ENCODE measurements at regions not wholly inside any gene's neighbourhood (a gene's known extent, or its start where the extent isn't known, plus 50 kb on each side); places are given as distances from the start of the nearest gene placed in this dataset.

GRCh38 chr20:52438326-52438963 lies 246.9 kb upstream of the ZFP64 start:
- no peaks in the 10 kb centered on the region for H3K79me2 ChIP-seq (replicated peaks; ENCODE audit: insufficient read depth, low read length)
- TF ChIP-seq, protein P1, sequence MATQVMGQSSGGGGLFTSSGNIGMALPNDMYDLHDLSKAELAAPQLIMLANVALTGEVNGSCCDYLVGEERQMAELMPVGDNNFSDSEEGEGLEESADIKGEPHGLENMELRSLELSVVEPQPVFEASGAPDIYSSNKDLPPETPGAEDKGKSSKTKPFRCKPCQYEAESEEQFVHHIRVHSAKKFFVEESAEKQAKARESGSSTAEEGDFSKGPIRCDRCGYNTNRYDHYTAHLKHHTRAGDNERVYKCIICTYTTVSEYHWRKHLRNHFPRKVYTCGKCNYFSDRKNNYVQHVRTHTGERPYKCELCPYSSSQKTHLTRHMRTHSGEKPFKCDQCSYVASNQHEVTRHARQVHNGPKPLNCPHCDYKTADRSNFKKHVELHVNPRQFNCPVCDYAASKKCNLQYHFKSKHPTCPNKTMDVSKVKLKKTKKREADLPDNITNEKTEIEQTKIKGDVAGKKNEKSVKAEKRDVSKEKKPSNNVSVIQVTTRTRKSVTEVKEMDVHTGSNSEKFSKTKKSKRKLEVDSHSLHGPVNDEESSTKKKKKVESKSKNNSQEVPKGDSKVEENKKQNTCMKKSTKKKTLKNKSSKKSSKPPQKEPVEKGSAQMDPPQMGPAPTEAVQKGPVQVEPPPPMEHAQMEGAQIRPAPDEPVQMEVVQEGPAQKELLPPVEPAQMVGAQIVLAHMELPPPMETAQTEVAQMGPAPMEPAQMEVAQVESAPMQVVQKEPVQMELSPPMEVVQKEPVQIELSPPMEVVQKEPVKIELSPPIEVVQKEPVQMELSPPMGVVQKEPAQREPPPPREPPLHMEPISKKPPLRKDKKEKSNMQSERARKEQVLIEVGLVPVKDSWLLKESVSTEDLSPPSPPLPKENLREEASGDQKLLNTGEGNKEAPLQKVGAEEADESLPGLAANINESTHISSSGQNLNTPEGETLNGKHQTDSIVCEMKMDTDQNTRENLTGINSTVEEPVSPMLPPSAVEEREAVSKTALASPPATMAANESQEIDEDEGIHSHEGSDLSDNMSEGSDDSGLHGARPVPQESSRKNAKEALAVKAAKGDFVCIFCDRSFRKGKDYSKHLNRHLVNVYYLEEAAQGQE (IDR thresholded peaks at IDR 0.05; ENCODE audit: borderline replicate concordance) = no peak
- TF ChIP-seq MXI1 (conservative IDR thresholded peaks at IDR 0.05; ENCODE audit: poor library complexity, severe bottlenecking) = no peak
- no peak for TF ChIP-seq TAF1 (IDR thresholded peaks at IDR 0.05; ENCODE audit: low read depth)
- no peak for TF ChIP-seq CTCF (IDR thresholded peaks at IDR 0.05; ENCODE audit: poor library complexity, severe bottlenecking)
- no peak for TF ChIP-seq SMC3 (conservative IDR thresholded peaks at IDR 0.05; ENCODE audit: poor library complexity)
- TF ChIP-seq EZH2 (IDR thresholded peaks at IDR 0.05; ENCODE audit: borderline replicate concordance, insufficient read depth, low read length, poor library complexity, severe bottlenecking) = no peak
- TF ChIP-seq EP300 (conservative IDR thresholded peaks at IDR 0.05; ENCODE audit: poor library complexity, severe bottlenecking) = no peak
- no peak for TF ChIP-seq POLR2AphosphoS5 (IDR thresholded peaks at IDR 0.05)
- TF ChIP-seq RAD21 (conservative IDR thresholded peaks at IDR 0.05) = no peak
- no peak overlapping the region for H3K4me2 ChIP-seq (ENCODE audit: low read length)
- H3K9me2 ChIP-seq (ENCODE audit: insufficient read depth, low read length) = no peaks in the 10 kb centered on the region
- H3K4me3 ChIP-seq (ENCODE audit: low read length) = no peak overlapping the region
- peak overlapping the region; percentile 49 for H3K27ac ChIP-seq (ENCODE audit: low read length)
- no peaks in the 10 kb centered on the region for H3K36me3 ChIP-seq (ENCODE audit: insufficient read depth, low read length)
- H3K9me3 ChIP-seq (ENCODE audit: low read length) = no peaks in the 10 kb centered on the region
- no peak overlapping the region for H2AFZ ChIP-seq (ENCODE audit: low read depth, low read length)
- H3K9ac ChIP-seq (ENCODE audit: low read length) = no peak overlapping the region
- no peaks in the 10 kb centered on the region for H4K20me1 ChIP-seq (ENCODE audit: insufficient read depth)
- H3F3A ChIP-seq (ENCODE audit: insufficient read depth, low read length, poor library complexity, severe bottlenecking) = peaks cover 3% of the 10 kb centered on the region
- H3K27me3 ChIP-seq (ENCODE audit: insufficient read depth, low read depth, low read length) = no peaks in the 10 kb centered on the region

GRCh38 chr20:52434453-52434852 lies 242.9 kb upstream of the ZFP64 start:
- TF ChIP-seq POLR2AphosphoS5 (IDR thresholded peaks at IDR 0.05) = no peak
- no peaks in the 10 kb centered on the region for H4K20me1 ChIP-seq (ENCODE audit: insufficient read depth)

More at GRCh38 chr20:52434453-52434852, 242.9 kb upstream of the ZFP64 start:
- Histone ChIP-seq H3K9ac (ENCODE audit: low read length) (no peak overlapping the region), H3K27me3 (ENCODE audit: insufficient read depth, low read depth, low read length) (no peaks in the 10 kb centered on the region), H3K27ac (ENCODE audit: low read length) (no peak overlapping the region), H3K9me3 (ENCODE audit: low read length) (no peaks in the 10 kb centered on the region), H3K9me2 (ENCODE audit: insufficient read depth, low read length) (no peaks in the 10 kb centered on the region), H3K4me2 (ENCODE audit: low read length) (no peak overlapping the region), H3K4me3 (ENCODE audit: low read length) (no peak overlapping the region), H3F3A (ENCODE audit: insufficient read depth, low read length, poor library complexity, severe bottlenecking) (no peaks in the 10 kb centered on the region), H3K79me2 (replicated peaks; ENCODE audit: insufficient read depth, low read length) (no peaks in the 10 kb centered on the region), H2AFZ (ENCODE audit: low read depth, low read length) (no peak overlapping the region), H3K36me3 (ENCODE audit: insufficient read depth, low read length) (no peaks in the 10 kb centered on the region)
